Ovary (tissue), 3 donors: ENCODE measurements at regions not wholly inside any gene's neighbourhood (a gene's known extent, or its start where the extent isn't known, plus 50 kb on each side); places are given as distances from the start of the nearest gene placed in this dataset.

Experiments
- EP300 ChIP-seq: sonication (generic); formaldehyde crosslinking; IDR thresholded peaks from one replicate; pipeline ENCODE4 v1.6.1; 2017; ENCODE audit warnings: antibody characterized with exemption
- POLR2A ChIP-seq: fragments of 450-650 bp; IDR thresholded peaks from one replicate; pipeline ENCODE4 v1.6.1; 2017; ENCODE audit warnings: antibody characterized with exemption, mild to moderate bottlenecking, moderate library complexity
- TF ChIP-seq, protein P1 (sequence below), 3 donors: fragments of 450-650 bp in 2 of 3; fragments of 200-600 bp in 1 of 3; IDR thresholded peaks; one replicate each; pipeline versions ENCODE4 v1.5.1 to v1.8.0; 2016 to 2022; ENCODE audit warnings: antibody characterized with exemption in 3 of 3, mild to moderate bottlenecking in 1 of 3
- donor health status: DM: no; HTN: no; CAD: no.

DNA sequence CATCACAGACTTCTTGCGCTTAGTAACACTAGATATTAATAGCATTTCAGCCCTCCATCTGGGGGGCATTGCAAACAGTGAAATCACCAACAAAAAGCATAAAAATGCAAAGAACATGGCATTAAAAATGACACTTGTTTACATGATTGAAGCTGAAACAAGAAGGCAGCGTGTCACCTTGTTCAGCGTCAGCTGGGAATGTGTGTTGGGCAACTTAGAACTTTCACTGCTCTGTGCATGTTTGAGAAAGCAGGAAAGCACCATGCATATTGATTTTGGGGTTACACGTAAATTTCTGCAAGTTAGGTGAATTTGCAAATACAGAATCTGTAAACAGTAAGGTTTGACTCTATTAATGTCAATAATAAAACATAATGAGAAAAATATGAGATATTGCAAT lies 162.9 kb downstream of the SOX4 start:
- TF ChIP-seq, protein P1, sequence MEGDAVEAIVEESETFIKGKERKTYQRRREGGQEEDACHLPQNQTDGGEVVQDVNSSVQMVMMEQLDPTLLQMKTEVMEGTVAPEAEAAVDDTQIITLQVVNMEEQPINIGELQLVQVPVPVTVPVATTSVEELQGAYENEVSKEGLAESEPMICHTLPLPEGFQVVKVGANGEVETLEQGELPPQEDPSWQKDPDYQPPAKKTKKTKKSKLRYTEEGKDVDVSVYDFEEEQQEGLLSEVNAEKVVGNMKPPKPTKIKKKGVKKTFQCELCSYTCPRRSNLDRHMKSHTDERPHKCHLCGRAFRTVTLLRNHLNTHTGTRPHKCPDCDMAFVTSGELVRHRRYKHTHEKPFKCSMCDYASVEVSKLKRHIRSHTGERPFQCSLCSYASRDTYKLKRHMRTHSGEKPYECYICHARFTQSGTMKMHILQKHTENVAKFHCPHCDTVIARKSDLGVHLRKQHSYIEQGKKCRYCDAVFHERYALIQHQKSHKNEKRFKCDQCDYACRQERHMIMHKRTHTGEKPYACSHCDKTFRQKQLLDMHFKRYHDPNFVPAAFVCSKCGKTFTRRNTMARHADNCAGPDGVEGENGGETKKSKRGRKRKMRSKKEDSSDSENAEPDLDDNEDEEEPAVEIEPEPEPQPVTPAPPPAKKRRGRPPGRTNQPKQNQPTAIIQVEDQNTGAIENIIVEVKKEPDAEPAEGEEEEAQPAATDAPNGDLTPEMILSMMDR (IDR thresholded peaks at IDR 0.05), result no peak
- TF ChIP-seq POLR2A (no peak), EP300 (no peak)
